ENCODE measurements at regions not wholly inside any gene's neighbourhood (a gene's known extent, or its start where the extent isn't known, plus 50 kb on each side); places are given as distances from the start of the nearest gene placed in this dataset.

GRCh38 chrX:106278951-106279350, 110.8 kb downstream of the PWWP3B start:
- no peak for TF ChIP-seq EZH2 (IDR thresholded peaks at IDR 0.05; ENCODE audit: borderline replicate concordance, low read depth, low read length, poor library complexity, severe bottlenecking)
- TF ChIP-seq CTCF (conservative IDR thresholded peaks at IDR 0.05; ENCODE audit: low read depth, low read length) = no peak
- intact Hi-C loops (cut with micrococcal nuclease; ENCODE audit: unreplicated experiment) = no loop called here
- Histone ChIP-seq H3K27ac (ENCODE audit: low read depth, low read length, poor library complexity, severe bottlenecking) (no peak overlapping the region), H3K36me3 (ENCODE audit: insufficient read depth, low read length, poor library complexity, severe bottlenecking) (no peaks in the 10 kb centered on the region), H3K4me1 (ENCODE audit: insufficient read depth, low read length, poor library complexity, severe bottlenecking) (no peaks in the 10 kb centered on the region), H3K9me3 (ENCODE audit: low read depth, low read length, poor library complexity, severe bottlenecking) (no peaks in the 10 kb centered on the region), H3K4me3 (ENCODE audit: low read depth, low read length, poor library complexity, severe bottlenecking) (no peak overlapping the region), H3K27me3 (replicated peaks; ENCODE audit: insufficient read depth, low read depth, low read length, poor library complexity) (no peaks in the 10 kb centered on the region)
- no peak for DNase-seq (ENCODE audit: low spot score)
- ChIA-PET CTCF (no interaction called here), POLR2A (ENCODE audit: low non-redundant PET) (no interaction called here)
- BruUV-seq (replicated peaks) = no TSS peak

DNA sequence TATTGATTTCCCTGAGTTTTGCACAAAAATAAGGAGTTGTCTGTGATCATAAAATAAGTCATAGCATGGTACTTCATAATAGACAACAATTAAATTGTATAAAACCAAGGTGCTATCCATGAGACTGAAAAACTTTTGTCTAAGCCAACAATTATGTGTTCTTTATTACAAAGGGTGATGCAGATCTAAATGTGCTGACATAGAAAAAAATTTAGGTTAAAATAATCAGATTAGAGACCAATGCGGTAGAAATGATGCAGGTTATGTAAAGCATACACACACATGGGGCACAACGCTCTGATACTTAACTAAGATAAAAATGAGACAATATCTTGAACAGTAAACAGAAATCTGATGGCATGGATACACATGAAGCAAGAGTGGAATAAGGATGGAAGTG, 113.3 kb downstream of the PWWP3B start:
- POLR2A ChIA-PET (ENCODE audit: low non-redundant PET) = no interaction called here
- no peak overlapping the region for H3K4me3 ChIP-seq (ENCODE audit: low read depth, low read length, poor library complexity, severe bottlenecking)
- H3K4me1 ChIP-seq (ENCODE audit: insufficient read depth, low read length, poor library complexity, severe bottlenecking) = no peaks in the 10 kb centered on the region
- intact Hi-C loops (cut with micrococcal nuclease; ENCODE audit: unreplicated experiment) = no loop called here
- TF ChIP-seq EZH2 (IDR thresholded peaks at IDR 0.05; ENCODE audit: borderline replicate concordance, low read depth, low read length, poor library complexity, severe bottlenecking) = no peak
- no peak for TF ChIP-seq CTCF (conservative IDR thresholded peaks at IDR 0.05; ENCODE audit: low read depth, low read length)
- H3K27ac ChIP-seq (ENCODE audit: low read depth, low read length, poor library complexity, severe bottlenecking) = no peak overlapping the region
- BruUV-seq (replicated peaks) = no TSS peak
- no peaks in the 10 kb centered on the region for H3K9me3 ChIP-seq (ENCODE audit: low read depth, low read length, poor library complexity, severe bottlenecking)
- CTCF ChIA-PET = no interaction called here
- no peaks in the 10 kb centered on the region for H3K27me3 ChIP-seq (replicated peaks; ENCODE audit: insufficient read depth, low read depth, low read length, poor library complexity)
- no peaks in the 10 kb centered on the region for H3K36me3 ChIP-seq (ENCODE audit: insufficient read depth, low read length, poor library complexity, severe bottlenecking)
- DNase-seq (ENCODE audit: low spot score) = no peak

- Histone ChIP-seq H3K27ac (ENCODE audit: low read depth, low read length, poor library complexity, severe bottlenecking) (no peak overlapping the region), H3K27me3 (replicated peaks; ENCODE audit: insufficient read depth, low read depth, low read length, poor library complexity) (no peaks in the 10 kb centered on the region), H3K36me3 (ENCODE audit: insufficient read depth, low read length, poor library complexity, severe bottlenecking) (no peaks in the 10 kb centered on the region), H3K9me3 (ENCODE audit: low read depth, low read length, poor library complexity, severe bottlenecking) (no peaks in the 10 kb centered on the region), H3K4me3 (ENCODE audit: low read depth, low read length, poor library complexity, severe bottlenecking) (no peak overlapping the region), H3K4me1 (ENCODE audit: insufficient read depth, low read length, poor library complexity, severe bottlenecking) (no peaks in the 10 kb centered on the region)
- CTCF ChIA-PET = no interaction called here
- intact Hi-C loops (cut with micrococcal nuclease; ENCODE audit: unreplicated experiment) = no loop called here
- TF ChIP-seq CTCF (conservative IDR thresholded peaks at IDR 0.05; ENCODE audit: low read depth, low read length) = no peak
- no peak for TF ChIP-seq EZH2 (IDR thresholded peaks at IDR 0.05; ENCODE audit: borderline replicate concordance, low read depth, low read length, poor library complexity, severe bottlenecking)
- BruUV-seq (replicated peaks) = no TSS peak
- no peak for DNase-seq (ENCODE audit: low spot score)
- POLR2A ChIA-PET (ENCODE audit: low non-redundant PET) = no interaction called here
Measured at GRCh38 chrX:106283841-106284240, 115.7 kb downstream of the PWWP3B start.

Data from A673 (cell line).